ENCODE measurements at regions not wholly inside any gene's neighbourhood (a gene's known extent, or its start where the extent isn't known, plus 50 kb on each side); places are given as distances from the start of the nearest gene placed in this dataset.
A peak's percentile ranks its signal among the peaks of the same experiment; 100 is the strongest.

DNA sequence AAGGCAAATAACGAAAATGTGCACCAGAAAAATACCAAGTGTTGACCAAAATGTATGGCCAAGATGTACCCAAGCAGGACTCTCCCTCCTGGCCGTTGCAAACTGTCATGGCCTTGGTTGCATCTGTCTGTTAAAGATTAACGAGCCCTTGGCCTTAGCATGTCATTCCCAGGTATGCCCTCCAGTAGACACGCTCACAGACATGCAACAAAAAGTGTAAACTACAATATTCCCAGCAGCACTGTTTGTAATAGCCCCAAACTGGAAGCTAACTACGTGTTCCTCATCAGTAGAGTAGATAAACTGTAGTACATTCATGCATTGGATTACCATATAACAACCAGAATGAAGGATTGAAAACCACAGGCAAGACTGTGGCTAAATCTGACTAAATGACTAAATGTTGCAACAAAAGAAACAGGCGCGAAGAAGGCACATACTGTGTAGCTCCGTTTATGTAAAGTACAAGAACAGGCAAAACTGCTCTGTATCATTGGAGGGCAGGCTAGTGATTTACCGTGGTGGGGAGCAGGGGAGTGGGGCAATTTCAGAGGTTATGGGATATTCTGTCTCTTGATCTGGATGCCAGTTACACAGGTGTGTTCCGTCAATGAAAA, 232.8 kb upstream of the DIO3 start (continued):
- TF ChIP-seq, protein P1, sequence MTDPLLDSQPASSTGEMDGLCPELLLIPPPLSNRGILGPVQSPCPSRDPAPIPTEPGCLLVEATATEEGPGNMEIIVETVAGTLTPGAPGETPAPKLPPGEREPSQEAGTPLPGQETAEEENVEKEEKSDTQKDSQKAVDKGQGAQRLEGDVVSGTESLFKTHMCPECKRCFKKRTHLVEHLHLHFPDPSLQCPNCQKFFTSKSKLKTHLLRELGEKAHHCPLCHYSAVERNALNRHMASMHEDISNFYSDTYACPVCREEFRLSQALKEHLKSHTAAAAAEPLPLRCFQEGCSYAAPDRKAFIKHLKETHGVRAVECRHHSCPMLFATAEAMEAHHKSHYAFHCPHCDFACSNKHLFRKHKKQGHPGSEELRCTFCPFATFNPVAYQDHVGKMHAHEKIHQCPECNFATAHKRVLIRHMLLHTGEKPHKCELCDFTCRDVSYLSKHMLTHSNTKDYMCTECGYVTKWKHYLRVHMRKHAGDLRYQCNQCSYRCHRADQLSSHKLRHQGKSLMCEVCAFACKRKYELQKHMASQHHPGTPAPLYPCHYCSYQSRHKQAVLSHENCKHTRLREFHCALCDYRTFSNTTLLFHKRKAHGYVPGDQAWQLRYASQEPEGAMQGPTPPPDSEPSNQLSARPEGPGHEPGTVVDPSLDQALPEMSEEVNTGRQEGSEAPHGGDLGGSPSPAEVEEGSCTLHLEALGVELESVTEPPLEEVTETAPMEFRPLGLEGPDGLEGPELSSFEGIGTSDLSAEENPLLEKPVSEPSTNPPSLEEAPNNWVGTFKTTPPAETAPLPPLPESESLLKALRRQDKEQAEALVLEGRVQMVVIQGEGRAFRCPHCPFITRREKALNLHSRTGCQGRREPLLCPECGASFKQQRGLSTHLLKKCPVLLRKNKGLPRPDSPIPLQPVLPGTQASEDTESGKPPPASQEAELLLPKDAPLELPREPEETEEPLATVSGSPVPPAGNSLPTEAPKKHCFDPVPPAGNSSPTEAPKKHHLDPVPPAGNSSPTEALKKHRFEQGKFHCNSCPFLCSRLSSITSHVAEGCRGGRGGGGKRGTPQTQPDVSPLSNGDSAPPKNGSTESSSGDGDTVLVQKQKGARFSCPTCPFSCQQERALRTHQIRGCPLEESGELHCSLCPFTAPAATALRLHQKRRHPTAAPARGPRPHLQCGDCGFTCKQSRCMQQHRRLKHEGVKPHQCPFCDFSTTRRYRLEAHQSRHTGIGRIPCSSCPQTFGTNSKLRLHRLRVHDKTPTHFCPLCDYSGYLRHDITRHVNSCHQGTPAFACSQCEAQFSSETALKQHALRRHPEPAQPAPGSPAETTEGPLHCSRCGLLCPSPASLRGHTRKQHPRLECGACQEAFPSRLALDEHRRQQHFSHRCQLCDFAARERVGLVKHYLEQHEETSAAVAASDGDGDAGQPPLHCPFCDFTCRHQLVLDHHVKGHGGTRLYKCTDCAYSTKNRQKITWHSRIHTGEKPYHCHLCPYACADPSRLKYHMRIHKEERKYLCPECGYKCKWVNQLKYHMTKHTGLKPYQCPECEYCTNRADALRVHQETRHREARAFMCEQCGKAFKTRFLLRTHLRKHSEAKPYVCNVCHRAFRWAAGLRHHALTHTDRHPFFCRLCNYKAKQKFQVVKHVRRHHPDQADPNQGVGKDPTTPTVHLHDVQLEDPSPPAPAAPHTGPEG (CRISPR knock-in tag; IDR thresholded peaks at IDR 0.05): no peak
- no peak for TF ChIP-seq MAFK (conservative IDR thresholded peaks at IDR 0.05 in 1 of 2, IDR thresholded peaks at IDR 0.05 in 1 of 2; ENCODE audit: low read length in 2 of 2)
- TF ChIP-seq HNF4A (CRISPR knock-in tag; IDR thresholded peaks at IDR 0.05): peak; percentile 47
- no peak for TF ChIP-seq RNF2 (conservative IDR thresholded peaks at IDR 0.05; ENCODE audit: low read depth)
- TF ChIP-seq ZMYM4 (CRISPR knock-in tag; IDR thresholded peaks at IDR 0.05): peak; percentile 82
- TF ChIP-seq, protein P2, sequence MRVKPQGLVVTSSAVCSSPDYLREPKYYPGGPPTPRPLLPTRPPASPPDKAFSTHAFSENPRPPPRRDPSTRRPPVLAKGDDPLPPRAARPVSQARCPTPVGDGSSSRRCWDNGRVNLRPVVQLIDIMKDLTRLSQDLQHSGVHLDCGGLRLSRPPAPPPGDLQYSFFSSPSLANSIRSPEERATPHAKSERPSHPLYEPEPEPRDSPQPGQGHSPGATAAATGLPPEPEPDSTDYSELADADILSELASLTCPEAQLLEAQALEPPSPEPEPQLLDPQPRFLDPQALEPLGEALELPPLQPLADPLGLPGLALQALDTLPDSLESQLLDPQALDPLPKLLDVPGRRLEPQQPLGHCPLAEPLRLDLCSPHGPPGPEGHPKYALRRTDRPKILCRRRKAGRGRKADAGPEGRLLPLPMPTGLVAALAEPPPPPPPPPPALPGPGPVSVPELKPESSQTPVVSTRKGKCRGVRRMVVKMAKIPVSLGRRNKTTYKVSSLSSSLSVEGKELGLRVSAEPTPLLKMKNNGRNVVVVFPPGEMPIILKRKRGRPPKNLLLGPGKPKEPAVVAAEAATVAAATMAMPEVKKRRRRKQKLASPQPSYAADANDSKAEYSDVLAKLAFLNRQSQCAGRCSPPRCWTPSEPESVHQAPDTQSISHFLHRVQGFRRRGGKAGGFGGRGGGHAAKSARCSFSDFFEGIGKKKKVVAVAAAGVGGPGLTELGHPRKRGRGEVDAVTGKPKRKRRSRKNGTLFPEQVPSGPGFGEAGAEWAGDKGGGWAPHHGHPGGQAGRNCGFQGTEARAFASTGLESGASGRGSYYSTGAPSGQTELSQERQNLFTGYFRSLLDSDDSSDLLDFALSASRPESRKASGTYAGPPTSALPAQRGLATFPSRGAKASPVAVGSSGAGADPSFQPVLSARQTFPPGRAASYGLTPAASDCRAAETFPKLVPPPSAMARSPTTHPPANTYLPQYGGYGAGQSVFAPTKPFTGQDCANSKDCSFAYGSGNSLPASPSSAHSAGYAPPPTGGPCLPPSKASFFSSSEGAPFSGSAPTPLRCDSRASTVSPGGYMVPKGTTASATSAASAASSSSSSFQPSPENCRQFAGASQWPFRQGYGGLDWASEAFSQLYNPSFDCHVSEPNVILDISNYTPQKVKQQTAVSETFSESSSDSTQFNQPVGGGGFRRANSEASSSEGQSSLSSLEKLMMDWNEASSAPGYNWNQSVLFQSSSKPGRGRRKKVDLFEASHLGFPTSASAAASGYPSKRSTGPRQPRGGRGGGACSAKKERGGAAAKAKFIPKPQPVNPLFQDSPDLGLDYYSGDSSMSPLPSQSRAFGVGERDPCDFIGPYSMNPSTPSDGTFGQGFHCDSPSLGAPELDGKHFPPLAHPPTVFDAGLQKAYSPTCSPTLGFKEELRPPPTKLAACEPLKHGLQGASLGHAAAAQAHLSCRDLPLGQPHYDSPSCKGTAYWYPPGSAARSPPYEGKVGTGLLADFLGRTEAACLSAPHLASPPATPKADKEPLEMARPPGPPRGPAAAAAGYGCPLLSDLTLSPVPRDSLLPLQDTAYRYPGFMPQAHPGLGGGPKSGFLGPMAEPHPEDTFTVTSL (CRISPR knock-in tag; IDR thresholded peaks at IDR 0.05; ENCODE audit: borderline replicate concordance): peak; percentile 80; the same call in 1 of the 2 replicates
- TF ChIP-seq, protein P3, sequence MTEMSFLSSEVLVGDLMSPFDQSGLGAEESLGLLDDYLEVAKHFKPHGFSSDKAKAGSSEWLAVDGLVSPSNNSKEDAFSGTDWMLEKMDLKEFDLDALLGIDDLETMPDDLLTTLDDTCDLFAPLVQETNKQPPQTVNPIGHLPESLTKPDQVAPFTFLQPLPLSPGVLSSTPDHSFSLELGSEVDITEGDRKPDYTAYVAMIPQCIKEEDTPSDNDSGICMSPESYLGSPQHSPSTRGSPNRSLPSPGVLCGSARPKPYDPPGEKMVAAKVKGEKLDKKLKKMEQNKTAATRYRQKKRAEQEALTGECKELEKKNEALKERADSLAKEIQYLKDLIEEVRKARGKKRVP (CRISPR knock-in tag; IDR thresholded peaks at IDR 0.05): peak in 1 of 2 experiments; percentile 64; a peak in 1 of 4 replicates
- TF ChIP-seq KAT8 (CRISPR knock-in tag; IDR thresholded peaks at IDR 0.05): no peak
- TF ChIP-seq ZNF138 (CRISPR knock-in tag; IDR thresholded peaks at IDR 0.05; ENCODE audit: low read depth): no peak
- TF ChIP-seq, protein P4, sequence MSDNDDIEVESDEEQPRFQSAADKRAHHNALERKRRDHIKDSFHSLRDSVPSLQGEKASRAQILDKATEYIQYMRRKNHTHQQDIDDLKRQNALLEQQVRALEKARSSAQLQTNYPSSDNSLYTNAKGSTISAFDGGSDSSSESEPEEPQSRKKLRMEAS (IDR thresholded peaks at IDR 0.05): peak; percentile 42; the same call in 1 of the 2 replicates
- no peak for TF ChIP-seq SIX4 (CRISPR knock-in tag; IDR thresholded peaks at IDR 0.05)
- TF ChIP-seq RFX1 (IDR thresholded peaks at IDR 0.05): no peak
- peak; percentile 63; the same call in 1 of the 2 replicates for TF ChIP-seq FOXA3 (CRISPR knock-in tag; IDR thresholded peaks at IDR 0.05)
- TF ChIP-seq, protein P5, sequence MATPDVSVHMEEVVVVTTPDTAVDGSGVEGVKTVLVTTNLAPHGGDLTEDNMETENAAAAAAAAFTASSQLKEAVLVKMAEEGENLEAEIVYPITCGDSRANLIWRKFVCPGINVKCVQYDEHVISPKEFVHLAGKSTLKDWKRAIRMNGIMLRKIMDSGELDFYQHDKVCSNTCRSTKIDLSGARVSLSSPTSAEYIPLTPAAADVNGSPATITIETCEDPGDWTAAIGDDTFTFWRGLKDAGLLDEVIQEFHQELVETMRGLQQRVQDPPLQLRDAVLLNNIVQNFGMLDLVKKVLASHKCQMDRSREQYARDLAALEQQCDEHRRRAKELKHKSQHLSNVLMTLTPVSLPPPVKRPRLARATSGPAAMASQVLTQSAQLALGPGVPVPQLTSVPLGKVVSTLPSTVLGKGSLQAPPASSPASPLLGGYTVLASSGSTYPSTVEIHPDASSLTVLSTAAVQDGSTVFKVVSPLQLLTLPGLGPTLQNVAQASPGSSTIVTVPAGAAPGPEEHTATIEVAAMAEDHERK (CRISPR knock-in tag; IDR thresholded peaks at IDR 0.05; ENCODE audit: low read depth): no peak
